Endothelial cell of umbilical vein (primary cell): ENCODE measurements at regions not wholly inside any gene's neighbourhood (a gene's known extent, or its start where the extent isn't known, plus 50 kb on each side); places are given as distances from the start of the nearest gene placed in this dataset.

Experiments used
- BruUV-seq: library from RNA; stranded (reverse); fragments of 400-500 nt; replicated peaks from 2 replicates; lab custom pipeline; 2021; lab: Mats Ljungman, UMichigan
- CTCF ChIA-PET: fragments of 300-600, 350-600 bp; sonication (Branson Sonifier 250); formaldehyde crosslinking; loops from one replicate; lab custom pipeline; 2021; ENCODE audit warnings: antibody characterized with exemption, inconsistent platforms; lab: Charles Lee
- POLR2A ChIA-PET: fragments of 300-600, 350-600 bp; sonication (Branson Sonifier 250); formaldehyde crosslinking; loops from one replicate; lab custom pipeline; 2021; ENCODE audit warnings: antibody characterized with exemption, inconsistent platforms; lab: Charles Lee
- DNase-seq: peaks from one replicate; pipeline ENCODE4 v3.0.0-alpha.2; 2011; ENCODE audit warnings: low read depth, low spot score
- FAIRE-seq: peaks from 2 replicates; lab custom pipeline; 2011; peaks lifted over from hg19 to GRCh38; lab: Jason Lieb, UNC
- H2AFZ ChIP-seq: 2 replicates; pipeline ENCODE4 v1.6.0; 2012; ENCODE audit warnings: low read depth, low read length, control low read depth, inconsistent platforms
- H3K27ac ChIP-seq: 2 replicates; pipeline ENCODE4 v1.5.1; 2011; ENCODE audit warnings: low read depth, mild to moderate bottlenecking, control low read depth, low read length, moderate library complexity; ENCODE audit not compliant: insufficient read depth
- H3K27me3 ChIP-seq, 2 experiments: 2 replicates each; pipeline versions ENCODE4 v1.6.0 to v1.6.1; 2011; ENCODE audit warnings: low read length in 2 of 2, mixed read lengths in 1 of 2; ENCODE audit not compliant: control insufficient read depth in 2 of 2, insufficient read depth in 2 of 2
- H3K36me3 ChIP-seq, 2 experiments: 2 replicates in 1 of 2; 3 replicates in 1 of 2; pipeline ENCODE4 v1.5.1; 2011; ENCODE audit warnings: low read length in 2 of 2, mild to moderate bottlenecking in 1 of 2, moderate library complexity in 1 of 2; ENCODE audit not compliant: control insufficient read depth in 2 of 2, insufficient read depth in 2 of 2; ENCODE audit errors: extremely low read depth in 1 of 2
- H3K4me1 ChIP-seq: 3 replicates; pipeline ENCODE4 v1.5.1; 2011; ENCODE audit warnings: mild to moderate bottlenecking, low read length; ENCODE audit not compliant: control insufficient read depth, insufficient read depth; ENCODE audit errors: extremely low read depth
- H3K4me2 ChIP-seq: 2 replicates; pipeline ENCODE4 v1.6.1; 2011; ENCODE audit warnings: low read length, control low read depth, mixed read lengths; ENCODE audit not compliant: insufficient read depth
- H3K4me3 ChIP-seq, 3 experiments: fragments of 200-600 bp in 1 of 3; sonication (generic), shearing (Covaris generic) in 1 of 3; replicated peaks in 1 of 3; 2 replicates each; pipeline ENCODE4 v1.5.1; 2011 to 2016; ENCODE audit warnings: control low read depth in 3 of 3, low read length in 3 of 3, mild to moderate bottlenecking in 2 of 3, inconsistent platforms in 1 of 3, low read depth in 1 of 3, moderate library complexity in 1 of 3; ENCODE audit not compliant: insufficient read depth in 1 of 3
- H3K79me2 ChIP-seq: 2 replicates; pipeline ENCODE4 v1.6.0; 2012; ENCODE audit warnings: low read length, inconsistent platforms; ENCODE audit not compliant: control insufficient read depth, insufficient read depth
- H3K9ac ChIP-seq: replicated peaks from 2 replicates; pipeline ENCODE3; 2011; ENCODE audit warnings: low read length, control low read depth; ENCODE audit not compliant: insufficient read depth; ENCODE audit errors: extremely low read depth
- H3K9me1 ChIP-seq: replicated peaks from 3 replicates; pipeline ENCODE4 v1.6.0; 2011; ENCODE audit warnings: mild to moderate bottlenecking, low read length; ENCODE audit not compliant: control insufficient read depth, insufficient read depth; ENCODE audit errors: extremely low read depth
- H3K9me3 ChIP-seq: replicated peaks from 2 replicates; pipeline ENCODE4 v1.5.1; 2012; ENCODE audit warnings: low read length, inconsistent platforms; ENCODE audit not compliant: control insufficient read depth, insufficient read depth
- H4K20me1 ChIP-seq: replicated peaks from 2 replicates; pipeline ENCODE3; 2011; ENCODE audit warnings: mild to moderate bottlenecking, low read length; ENCODE audit not compliant: control insufficient read depth, insufficient read depth; ENCODE audit errors: extremely low read depth
- EZH2 ChIP-seq: IDR thresholded peaks from 2 replicates; pipeline ENCODE4 v1.6.1; 2012; ENCODE audit warnings: borderline replicate concordance, low read depth, mild to moderate bottlenecking, moderate library complexity, low read length, inconsistent platforms; ENCODE audit not compliant: severe bottlenecking
- FOS ChIP-seq: IDR thresholded peaks from 2 replicates; pipeline ENCODE4 v1.6.1; 2011; ENCODE audit warnings: mild to moderate bottlenecking, low read length, moderate library complexity, borderline replicate concordance; ENCODE audit not compliant: insufficient read depth
- GATA2 ChIP-seq: IDR thresholded peaks from 2 replicates; pipeline ENCODE4 v1.7.0; 2011; ENCODE audit warnings: low read depth, mild to moderate bottlenecking, moderate library complexity, mixed read lengths, low read length; ENCODE audit not compliant: insufficient read length, insufficient read depth
- JUN ChIP-seq: IDR thresholded peaks from 2 replicates; pipeline ENCODE4 v1.6.1; 2011; ENCODE audit warnings: borderline replicate concordance, low read depth; ENCODE audit not compliant: insufficient read length, insufficient read depth
- MAX ChIP-seq: IDR thresholded peaks from 2 replicates; pipeline ENCODE4 v1.6.1; 2011; ENCODE audit not compliant: insufficient read depth, insufficient read length
- MYC ChIP-seq: IDR thresholded peaks from one replicate; pipeline ENCODE4 v1.6.1; 2011; ENCODE audit warnings: mild to moderate bottlenecking, low read depth, low read length
- POLR2A ChIP-seq: IDR thresholded peaks from 2 replicates; pipeline ENCODE4 v1.6.1; 2012; ENCODE audit warnings: low read depth, mild to moderate bottlenecking, control low read depth, low read length
- POLR2AphosphoS5 ChIP-seq: IDR thresholded peaks from 2 replicates; pipeline ENCODE4 v1.6.1; 2012; ENCODE audit warnings: low read depth, mild to moderate bottlenecking, control low read depth, low read length, moderate library complexity; ENCODE audit not compliant: insufficient read depth
- dilution Hi-C: fragments of 300-500 bp; cut with MboI; formaldehyde crosslinking; loops from one replicate; pipeline ENCODE4 v1.15.0; 2019; ENCODE audit warnings: low sequenced_read_pairs; ENCODE audit not compliant: extremely low pct_ligation_motif_present
- intact Hi-C: fragments of 100-400 bp; cut with micrococcal nuclease; formaldehyde crosslinking; loops from one replicate; pipeline ENCODE4 v1.10.0; 2022
- TF ChIP-seq, protein P1 (sequence below), 2 donors: IDR thresholded peaks; 1 replicate in 1 of 2; 2 replicates in 1 of 2; pipeline ENCODE4 v1.5.1; 2011; ENCODE audit warnings: low read length in 2 of 2, mild to moderate bottlenecking in 2 of 2, moderate library complexity in 2 of 2, control low read depth in 1 of 2, inconsistent platforms in 1 of 2, low read depth in 1 of 2; ENCODE audit not compliant: insufficient read depth in 1 of 2; ENCODE audit errors: extremely low read depth in 1 of 2

GRCh38 chr1:42005530-42005929, 86.8 kb upstream of the HIVEP3 start:
- H3K36me3 ChIP-seq, result no peaks in the 10 kb centered on the region
- no peak overlapping the region for H2AFZ ChIP-seq
- no peaks in the 10 kb centered on the region for H3K27me3 ChIP-seq
- H3K79me2 ChIP-seq, result no peaks in the 10 kb centered on the region
- H4K20me1 ChIP-seq, result no peaks in the 10 kb centered on the region
- no TSS peak for BruUV-seq
- DNase-seq (no peak), FAIRE-seq (no peak)
- ChIA-PET CTCF (no interaction called here), POLR2A (no interaction called here)
- no peaks in the 10 kb centered on the region for H3K9me1 ChIP-seq
- peaks cover 3% of the 10 kb centered on the region for H3K4me1 ChIP-seq
- no peaks in the 10 kb centered on the region for H3K9me3 ChIP-seq
- no peak overlapping the region for H3K27ac ChIP-seq
- H3K9ac ChIP-seq, result no peak overlapping the region
- H3K4me3 ChIP-seq, result no peak overlapping the region
- dilution Hi-C loops (no loop called here), intact Hi-C loops (no loop called here)
- TF ChIP-seq GATA2, result no peak
- no peak overlapping the region for H3K4me2 ChIP-seq

DNA sequence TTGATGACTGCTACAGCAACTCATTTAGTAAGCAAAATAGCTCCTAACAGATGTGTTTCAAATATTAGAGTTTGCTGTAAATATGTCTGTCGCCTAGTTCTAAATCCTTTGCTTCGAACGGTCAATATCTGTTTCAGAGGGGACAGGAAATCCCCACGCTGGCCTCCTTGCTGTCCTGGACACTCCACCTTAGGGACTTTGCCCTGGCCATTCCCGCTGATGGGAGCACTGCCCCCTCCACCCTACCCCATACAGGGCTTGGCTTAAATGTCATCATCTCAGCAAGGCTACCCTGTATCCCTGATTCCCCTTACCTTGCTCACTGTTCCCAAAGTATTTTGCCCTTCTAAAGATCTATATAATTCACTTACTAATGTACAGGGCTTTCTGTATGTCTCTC, 86.1 kb upstream of the HIVEP3 start:
- Histone ChIP-seq H2AFZ (no peak overlapping the region), H3K27me3 (no peaks in the 10 kb centered on the region), H3K4me3 (no peak overlapping the region), H3K9ac (no peak overlapping the region), H3K79me2 (no peaks in the 10 kb centered on the region), H4K20me1 (no peaks in the 10 kb centered on the region), H3K9me1 (no peaks in the 10 kb centered on the region), H3K27ac (no peak overlapping the region), H3K4me2 (no peak overlapping the region), H3K36me3 (no peaks in the 10 kb centered on the region), H3K9me3 (no peaks in the 10 kb centered on the region), H3K4me1 (no peaks in the 10 kb centered on the region)
- dilution Hi-C loops, result no loop called here
- CTCF ChIA-PET, result no interaction called here
- POLR2A ChIA-PET, result no interaction called here
- FAIRE-seq, result no peak
- no peak for DNase-seq
- intact Hi-C loops, result no loop called here
- no TSS peak for BruUV-seq
- TF ChIP-seq, protein P1, sequence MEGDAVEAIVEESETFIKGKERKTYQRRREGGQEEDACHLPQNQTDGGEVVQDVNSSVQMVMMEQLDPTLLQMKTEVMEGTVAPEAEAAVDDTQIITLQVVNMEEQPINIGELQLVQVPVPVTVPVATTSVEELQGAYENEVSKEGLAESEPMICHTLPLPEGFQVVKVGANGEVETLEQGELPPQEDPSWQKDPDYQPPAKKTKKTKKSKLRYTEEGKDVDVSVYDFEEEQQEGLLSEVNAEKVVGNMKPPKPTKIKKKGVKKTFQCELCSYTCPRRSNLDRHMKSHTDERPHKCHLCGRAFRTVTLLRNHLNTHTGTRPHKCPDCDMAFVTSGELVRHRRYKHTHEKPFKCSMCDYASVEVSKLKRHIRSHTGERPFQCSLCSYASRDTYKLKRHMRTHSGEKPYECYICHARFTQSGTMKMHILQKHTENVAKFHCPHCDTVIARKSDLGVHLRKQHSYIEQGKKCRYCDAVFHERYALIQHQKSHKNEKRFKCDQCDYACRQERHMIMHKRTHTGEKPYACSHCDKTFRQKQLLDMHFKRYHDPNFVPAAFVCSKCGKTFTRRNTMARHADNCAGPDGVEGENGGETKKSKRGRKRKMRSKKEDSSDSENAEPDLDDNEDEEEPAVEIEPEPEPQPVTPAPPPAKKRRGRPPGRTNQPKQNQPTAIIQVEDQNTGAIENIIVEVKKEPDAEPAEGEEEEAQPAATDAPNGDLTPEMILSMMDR (IDR thresholded peaks at IDR 0.05; ENCODE audit: extremely low read depth in 1 of 2, insufficient read depth in 1 of 2, low read depth in 1 of 2, low read length in 2 of 2), result no peak
- TF ChIP-seq MYC (no peak), POLR2A (no peak), EZH2 (no peak), JUN (no peak), GATA2 (no peak), FOS (no peak), POLR2AphosphoS5 (no peak), MAX (no peak)
